SU-DHL-6 (cell line): ENCODE measurements at regions not wholly inside any gene's neighbourhood (a gene's known extent, or its start where the extent isn't known, plus 50 kb on each side); places are given as distances from the start of the nearest gene placed in this dataset.

Experiments
- H2AFZ ChIP-seq: fragments of 200-600 bp; sonication (generic); 2 replicates; pipeline ENCODE4 v1.6.1; 2014; ENCODE audit warnings: low read depth, mild to moderate bottlenecking, moderate library complexity, mixed read lengths, antibody characterized with exemption, low read length; ENCODE audit not compliant: severe bottlenecking
- H3F3A ChIP-seq: fragments of 200-600 bp; shearing (Covaris generic); 2 replicates; pipeline ENCODE4 v1.6.0; 2016; ENCODE audit warnings: antibody characterized with exemption, mild to moderate bottlenecking; ENCODE audit not compliant: insufficient read depth
- H3K27ac ChIP-seq: fragments of 200-600 bp; sonication (generic); 2 replicates; pipeline ENCODE4 v1.5.1; 2016; ENCODE audit warnings: low read depth, mild to moderate bottlenecking, low read length, moderate library complexity, mixed read lengths
- H3K27me3 ChIP-seq: fragments of 200-600 bp; sonication (generic), shearing (Covaris generic); 2 replicates; pipeline ENCODE4 v1.6.0; 2014; ENCODE audit warnings: mild to moderate bottlenecking, low read length
- H3K36me3 ChIP-seq: fragments of 200-600 bp; sonication (generic); 2 replicates; pipeline ENCODE4 v1.6.1; 2014; ENCODE audit warnings: mild to moderate bottlenecking, low read length, mixed read lengths
- H3K4me2 ChIP-seq: fragments of 300-600, 200-600 bp; shearing (Covaris generic), sonication (generic); 2 replicates; pipeline ENCODE4 v1.6.0; 2014; ENCODE audit warnings: low read length, low read depth, mild to moderate bottlenecking; ENCODE audit not compliant: poor library complexity, severe bottlenecking
- H3K4me3 ChIP-seq: fragments of 200-600 bp; sonication (generic); 2 replicates; pipeline ENCODE4 v1.5.1; 2014; ENCODE audit warnings: antibody characterized with exemption, low read length, mild to moderate bottlenecking, mixed read lengths; ENCODE audit not compliant: insufficient read depth, poor library complexity, severe bottlenecking
- H3K79me2 ChIP-seq: fragments of 200-600 bp; sonication (generic); 2 replicates; pipeline ENCODE4 v1.6.1; 2014; ENCODE audit warnings: mild to moderate bottlenecking, low read length, moderate library complexity; ENCODE audit not compliant: insufficient read depth
- H3K9ac ChIP-seq: fragments of 200-600 bp; sonication (generic); 2 replicates; pipeline ENCODE4 v1.7.0; 2014; ENCODE audit warnings: mild to moderate bottlenecking, low read length
- H3K9me2 ChIP-seq: fragments of 200-600 bp; sonication (generic); replicated peaks from 2 replicates; pipeline ENCODE4 v1.6.1; 2014; ENCODE audit warnings: low read length; ENCODE audit not compliant: insufficient read depth
- H3K9me3 ChIP-seq: fragments of 200-600 bp; sonication (generic); 2 replicates; pipeline ENCODE4 v1.6.1; 2014; ENCODE audit warnings: low read length, mixed read lengths; ENCODE audit not compliant: insufficient read depth
- H4K20me1 ChIP-seq: fragments of 200-600 bp; sonication (generic); 2 replicates; pipeline ENCODE4 v1.6.1; 2014; ENCODE audit warnings: low read depth, mild to moderate bottlenecking, antibody characterized with exemption, low read length, moderate library complexity, mixed read lengths
- CTCF ChIP-seq: fragments of 200-600 bp; sonication (generic); IDR thresholded peaks from one replicate; pipeline ENCODE4 v1.5.1; 2017; ENCODE audit warnings: antibody characterized with exemption, mild to moderate bottlenecking, low read length, moderate library complexity; ENCODE audit not compliant: insufficient read depth, poor library complexity, severe bottlenecking
- EZH2phosphoT487 ChIP-seq: fragments of 200-600 bp; sonication (generic), shearing (Covaris generic); conservative IDR thresholded peaks from 2 replicates; pipeline ENCODE4 v1.6.1; 2018; ENCODE audit warnings: mild to moderate bottlenecking, antibody characterized with exemption, low read length, moderate library complexity, mixed read lengths

DNA sequence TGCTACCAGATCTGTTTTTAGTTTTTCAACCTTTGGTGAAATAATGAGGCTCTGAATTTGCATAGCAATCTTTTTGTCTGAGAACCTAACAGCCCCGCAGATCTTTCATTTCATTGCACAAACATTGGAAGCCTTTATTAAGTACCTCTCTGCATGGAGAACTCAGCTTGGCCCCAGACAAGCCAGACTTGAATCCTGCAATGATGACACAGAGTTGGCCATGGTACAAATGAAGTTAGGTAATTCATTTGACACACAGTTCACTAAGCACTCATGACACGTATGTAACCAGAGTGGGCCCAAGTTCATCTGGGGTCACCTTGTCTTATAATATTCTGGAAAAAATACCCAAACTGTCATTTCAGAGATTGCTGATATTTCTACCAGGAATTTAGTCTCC is 439.1 kb upstream of the ID2 start:
- H3K79me2 ChIP-seq: no peaks in the 10 kb centered on the region
- H2AFZ ChIP-seq: no peak overlapping the region
- H4K20me1 ChIP-seq: no peaks in the 10 kb centered on the region
- H3K4me2 ChIP-seq: no peak overlapping the region
- no peak overlapping the region for H3K27ac ChIP-seq
- H3K4me3 ChIP-seq: no peak overlapping the region
- H3K27me3 ChIP-seq: no peaks in the 10 kb centered on the region
- H3K9ac ChIP-seq: no peak overlapping the region
- H3K36me3 ChIP-seq: no peaks in the 10 kb centered on the region
- TF ChIP-seq EZH2phosphoT487 (no peak), CTCF (no peak)
- no peaks in the 10 kb centered on the region for H3K9me2 ChIP-seq
- no peaks in the 10 kb centered on the region for H3F3A ChIP-seq
- H3K9me3 ChIP-seq: peaks cover 12% of the 10 kb centered on the region; the same call in 1 of the 2 replicates

DNA sequence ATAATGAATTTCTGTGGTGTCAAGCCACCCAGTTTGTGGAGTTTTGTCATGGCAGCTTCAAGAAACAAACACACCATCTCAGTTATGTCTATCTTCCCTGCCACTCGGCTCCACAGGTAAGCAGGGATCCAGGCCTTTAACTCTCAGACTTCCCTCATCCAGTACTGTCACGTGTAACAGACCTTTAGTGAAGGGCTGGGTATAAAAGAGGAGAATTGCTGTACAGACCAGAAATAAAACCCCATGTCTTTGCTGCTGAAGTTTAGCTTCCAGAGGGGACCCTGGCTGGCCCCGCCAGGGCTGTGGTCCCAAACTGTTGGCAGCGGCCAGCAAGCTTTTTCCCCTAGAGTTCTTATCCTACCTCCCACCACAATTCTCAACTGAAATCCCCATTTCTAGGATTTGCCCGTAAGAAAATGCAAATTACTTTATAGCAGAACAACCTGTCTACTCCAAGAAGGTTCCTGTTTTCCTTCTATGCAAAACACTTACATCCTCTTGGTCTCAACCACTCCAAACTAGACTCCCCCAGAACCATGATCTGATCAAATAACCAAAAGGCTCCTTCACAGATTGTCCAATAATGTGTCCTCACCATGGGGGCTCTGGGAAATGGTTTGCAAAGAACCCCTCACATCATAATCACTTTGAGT is 438.0 kb upstream of the ID2 start:
- Histone ChIP-seq H3K9me2 (no peaks in the 10 kb centered on the region), H3K36me3 (no peaks in the 10 kb centered on the region), H3K4me3 (no peak overlapping the region), H3K9me3 (peaks cover 12% of the 10 kb centered on the region; the same call in 1 of the 2 replicates), H3K27ac (no peak overlapping the region), H3K4me2 (no peak overlapping the region), H2AFZ (no peak overlapping the region), H3K27me3 (no peaks in the 10 kb centered on the region), H3K9ac (no peak overlapping the region), H3K79me2 (no peaks in the 10 kb centered on the region), H3F3A (no peaks in the 10 kb centered on the region), H4K20me1 (no peaks in the 10 kb centered on the region)
- TF ChIP-seq CTCF (no peak), EZH2phosphoT487 (no peak)

DNA sequence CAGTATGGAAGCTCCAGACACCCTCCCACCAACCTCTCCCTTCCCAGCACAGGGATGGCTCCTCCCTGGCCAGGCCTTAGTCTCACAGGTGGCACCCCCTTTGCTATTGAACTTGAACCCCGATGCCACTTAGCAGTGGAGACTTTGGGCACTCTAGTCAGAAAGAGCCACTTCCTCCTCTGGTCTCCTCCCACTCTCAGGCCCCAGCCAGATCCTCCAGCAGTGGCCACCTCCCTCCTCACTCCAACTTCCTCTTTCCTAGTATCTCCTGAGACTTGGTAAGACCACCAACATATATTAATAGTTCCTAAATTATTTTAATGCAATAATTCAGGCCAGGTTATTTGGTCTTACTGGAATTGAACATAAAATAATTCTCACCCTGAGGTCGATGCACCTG is 437.2 kb upstream of the ID2 start:
- H3K9me3 ChIP-seq: peaks cover 12% of the 10 kb centered on the region; the same call in 1 of the 2 replicates
- no peaks in the 10 kb centered on the region for H3K79me2 ChIP-seq
- no peaks in the 10 kb centered on the region for H3K27me3 ChIP-seq
- no peaks in the 10 kb centered on the region for H3K9me2 ChIP-seq
- no peak overlapping the region for H3K4me2 ChIP-seq
- no peak overlapping the region for H2AFZ ChIP-seq
- no peaks in the 10 kb centered on the region for H3K36me3 ChIP-seq
- no peak overlapping the region for H3K27ac ChIP-seq
- H3K4me3 ChIP-seq: no peak overlapping the region
- H4K20me1 ChIP-seq: no peaks in the 10 kb centered on the region
- no peak overlapping the region for H3K9ac ChIP-seq
- no peak for TF ChIP-seq EZH2phosphoT487
- TF ChIP-seq CTCF: no peak
- no peaks in the 10 kb centered on the region for H3F3A ChIP-seq
